ENCODE measurements at regions not wholly inside any gene's neighbourhood (a gene's known extent, or its start where the extent isn't known, plus 50 kb on each side); places are given as distances from the start of the nearest gene placed in this dataset.

GRCh38 chr18:60577457-60577856 lies 204.9 kb upstream of the MC4R start:
- no peak for TF ChIP-seq CTCF (IDR thresholded peaks at IDR 0.05; ENCODE audit: unreplicated experiment)
- DNase-seq (ENCODE audit: low spot score, unreplicated experiment) = no peak
- Mint-ChIP-seq H3K27ac (no peak overlapping the region), H3K9me3 (ENCODE audit: low read depth) (peaks cover 4% of the 10 kb centered on the region), H3K4me1 (ENCODE audit: low read depth) (peaks cover 1% of the 10 kb centered on the region), H3K36me3 (ENCODE audit: insufficient read depth) (no peaks in the 10 kb centered on the region), H3K27me3 (peaks cover 48% of the 10 kb centered on the region), H3K4me3 (ENCODE audit: low read depth) (no peak overlapping the region)

GRCh38 chr18:60585670-60586069 lies 213.1 kb upstream of the MC4R start:
- Mint-ChIP-seq H3K27me3 (peaks cover 15% of the 10 kb centered on the region), H3K4me1 (ENCODE audit: low read depth) (no peaks in the 10 kb centered on the region), H3K36me3 (ENCODE audit: insufficient read depth) (no peaks in the 10 kb centered on the region), H3K9me3 (ENCODE audit: low read depth) (peaks cover 4% of the 10 kb centered on the region), H3K27ac (no peak overlapping the region), H3K4me3 (ENCODE audit: low read depth) (no peak overlapping the region)
- no peak for DNase-seq (ENCODE audit: low spot score, unreplicated experiment)
- TF ChIP-seq CTCF (IDR thresholded peaks at IDR 0.05; ENCODE audit: unreplicated experiment) = no peak

GRCh38 chr18:60593249-60593648 lies 220.7 kb upstream of the MC4R start:
- Mint-ChIP-seq H3K9me3 (ENCODE audit: low read depth) (no peaks in the 10 kb centered on the region), H3K4me3 (ENCODE audit: low read depth) (no peak overlapping the region), H3K4me1 (ENCODE audit: low read depth) (no peaks in the 10 kb centered on the region), H3K36me3 (ENCODE audit: insufficient read depth) (no peaks in the 10 kb centered on the region), H3K27ac (no peak overlapping the region), H3K27me3 (peaks cover 10% of the 10 kb centered on the region)
- TF ChIP-seq CTCF (IDR thresholded peaks at IDR 0.05; ENCODE audit: unreplicated experiment) = no peak
- no peak for DNase-seq (ENCODE audit: low spot score, unreplicated experiment)

- no peaks in the 10 kb centered on the region for H3K9me3 Mint-ChIP-seq (ENCODE audit: low read depth)
- H3K4me1 Mint-ChIP-seq (ENCODE audit: low read depth) = no peaks in the 10 kb centered on the region
- TF ChIP-seq CTCF (IDR thresholded peaks at IDR 0.05; ENCODE audit: unreplicated experiment) = no peak
- peaks cover 10% of the 10 kb centered on the region for H3K27me3 Mint-ChIP-seq
- no peak overlapping the region for H3K27ac Mint-ChIP-seq
- DNase-seq (ENCODE audit: low spot score, unreplicated experiment) = no peak
- no peak overlapping the region for H3K4me3 Mint-ChIP-seq (ENCODE audit: low read depth)
- no peaks in the 10 kb centered on the region for H3K36me3 Mint-ChIP-seq (ENCODE audit: insufficient read depth)
Observed at GRCh38 chr18:60596928-60597327, 224.4 kb upstream of the MC4R start.

- no peak overlapping the region for H3K4me3 Mint-ChIP-seq (ENCODE audit: low read depth)
- no peak overlapping the region for H3K27ac Mint-ChIP-seq
- no peak for DNase-seq (ENCODE audit: low spot score, unreplicated experiment)
- H3K9me3 Mint-ChIP-seq (ENCODE audit: low read depth) = no peaks in the 10 kb centered on the region
- no peaks in the 10 kb centered on the region for H3K36me3 Mint-ChIP-seq (ENCODE audit: insufficient read depth)
- H3K4me1 Mint-ChIP-seq (ENCODE audit: low read depth) = no peaks in the 10 kb centered on the region
- no peak for TF ChIP-seq CTCF (IDR thresholded peaks at IDR 0.05; ENCODE audit: unreplicated experiment)
- H3K27me3 Mint-ChIP-seq = peaks cover 7% of the 10 kb centered on the region
Observed at GRCh38 chr18:60599267-60599666, 226.7 kb upstream of the MC4R start.
